ENCODE measurements at regions not wholly inside any gene's neighbourhood (a gene's known extent, or its start where the extent isn't known, plus 50 kb on each side); places are given as distances from the start of the nearest gene placed in this dataset.

DNA sequence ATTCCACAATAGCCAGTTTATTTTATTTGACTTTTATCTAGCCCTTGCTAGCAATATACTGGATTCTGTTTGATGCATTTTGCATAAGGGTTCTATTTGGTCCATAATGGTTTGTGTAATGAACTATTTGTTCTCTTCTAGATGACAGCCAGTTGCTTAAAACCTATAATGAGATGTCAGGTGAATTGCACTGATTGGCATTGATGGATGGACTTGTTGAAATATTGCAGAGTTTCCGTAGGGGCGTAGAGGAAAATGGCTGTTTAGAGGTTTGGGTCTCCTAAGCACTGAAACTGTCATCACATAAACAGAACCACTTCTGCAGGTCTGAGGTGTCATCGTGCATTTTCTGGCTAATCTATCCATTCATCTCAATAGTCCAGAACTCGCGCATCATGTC is 124.9 kb upstream of the HDAC9 start:
- Mint-ChIP-seq H3K9me3 (no peaks in the 10 kb centered on the region), H3K4me1 (peaks cover 25% of the 10 kb centered on the region), H3K27me3 (ENCODE audit: insufficient read depth, low read depth, poor library complexity) (no peaks in the 10 kb centered on the region), H3K36me3 (ENCODE audit: low read depth) (no peaks in the 10 kb centered on the region), H3K27ac (no peak overlapping the region), H3K4me3 (no peak overlapping the region)
- H3K4me3 ChIP-seq = no peak overlapping the region
- H3K79me2 ChIP-seq (replicated peaks; ENCODE audit: insufficient read depth) = no peaks in the 10 kb centered on the region
- ATAC-seq (no peak), DNase-seq (ENCODE audit: low spot score) (no peak)
- no peak overlapping the region for H2AFZ ChIP-seq
- TF ChIP-seq POLR2AphosphoS5 (IDR thresholded peaks at IDR 0.05; ENCODE audit: low read depth) = no peak
- H3K27me3 ChIP-seq (ENCODE audit: insufficient read depth) = no peaks in the 10 kb centered on the region
- no peak overlapping the region for H3K27ac ChIP-seq (ENCODE audit: low read depth)
- H3K36me3 ChIP-seq (ENCODE audit: insufficient read depth) = no peaks in the 10 kb centered on the region
- H3K4me1 ChIP-seq (ENCODE audit: insufficient read depth) = peaks cover 19% of the 10 kb centered on the region; the same call in 1 of the 2 replicates
- no peaks in the 10 kb centered on the region for H3K9me2 ChIP-seq (ENCODE audit: insufficient read depth)
- H4K20me1 ChIP-seq (replicated peaks; ENCODE audit: insufficient read depth) = no peaks in the 10 kb centered on the region
- no peak overlapping the region for H3K4me2 ChIP-seq
- H3F3A ChIP-seq (replicated peaks; ENCODE audit: low read depth) = no peaks in the 10 kb centered on the region

DNA sequence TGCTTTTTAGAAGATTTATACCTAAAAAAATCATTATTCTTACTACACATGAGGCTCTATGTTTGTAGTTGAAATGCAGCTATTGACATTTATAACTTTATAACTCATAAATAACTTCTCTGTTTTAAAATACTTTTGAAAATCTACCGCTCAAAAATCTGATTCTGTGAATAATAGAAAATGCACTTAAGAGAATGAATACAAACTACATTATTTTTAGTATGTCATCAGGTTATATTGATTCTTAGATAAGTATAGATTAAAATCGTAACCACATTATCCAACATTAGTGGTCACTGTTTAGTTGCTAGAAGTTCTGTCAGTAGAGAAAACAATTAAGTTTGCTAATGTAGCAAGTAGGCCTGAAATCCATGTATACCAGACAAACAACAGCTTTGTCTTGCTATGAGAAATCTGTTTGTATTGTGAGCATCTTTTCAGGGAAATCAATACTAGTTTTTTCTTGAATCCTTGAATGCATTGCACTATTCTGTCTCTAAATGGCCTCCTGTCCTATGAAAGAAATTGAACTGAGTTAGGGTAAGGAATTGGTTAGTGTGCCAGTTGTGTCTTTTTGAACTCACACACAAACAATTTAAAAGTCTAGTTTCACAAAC is 116.5 kb upstream of the HDAC9 start:
- Mint-ChIP-seq H3K4me1 (peaks cover 10% of the 10 kb centered on the region; the same call in 2 of the 3 replicates), H3K9me3 (no peaks in the 10 kb centered on the region), H3K27me3 (ENCODE audit: insufficient read depth, low read depth, poor library complexity) (peaks cover 1% of the 10 kb centered on the region), H3K36me3 (ENCODE audit: low read depth) (no peaks in the 10 kb centered on the region), H3K4me3 (no peak overlapping the region), H3K27ac (no peak overlapping the region)
- H3K4me1 ChIP-seq (ENCODE audit: insufficient read depth) = 0 out of 2 replicates have a peak, but pooled peaks cover 4% of the 10 kb centered on the region
- ATAC-seq (no peak), DNase-seq (ENCODE audit: low spot score) (no peak)
- no peak overlapping the region for H3K4me3 ChIP-seq
- H4K20me1 ChIP-seq (replicated peaks; ENCODE audit: insufficient read depth) = no peaks in the 10 kb centered on the region
- no peaks in the 10 kb centered on the region for H3K36me3 ChIP-seq (ENCODE audit: insufficient read depth)
- no peaks in the 10 kb centered on the region for H3K27me3 ChIP-seq (ENCODE audit: insufficient read depth)
- H3K27ac ChIP-seq (ENCODE audit: low read depth) = no peak overlapping the region
- H3K9me2 ChIP-seq (ENCODE audit: insufficient read depth) = no peaks in the 10 kb centered on the region
- no peak overlapping the region for H3K4me2 ChIP-seq
- no peaks in the 10 kb centered on the region for H3K79me2 ChIP-seq (replicated peaks; ENCODE audit: insufficient read depth)
- no peaks in the 10 kb centered on the region for H3F3A ChIP-seq (replicated peaks; ENCODE audit: low read depth)
- H2AFZ ChIP-seq = 0 out of 2 replicates have a peak overlapping the region, but pooled peaks have one; percentile 38
- TF ChIP-seq ZNF114 (CRISPR knock-in tag; IDR thresholded peaks at IDR 0.05) (no peak), POLR2AphosphoS5 (IDR thresholded peaks at IDR 0.05; ENCODE audit: low read depth) (no peak), JUNB (IDR thresholded peaks at IDR 0.05; ENCODE audit: unreplicated experiment) (no peak), ZNF331 (CRISPR knock-in tag; IDR thresholded peaks at IDR 0.05; ENCODE audit: low read depth) (no peak), CREB1 (CRISPR knock-in tag; IDR thresholded peaks at IDR 0.05; ENCODE audit: low read depth) (no peak)
- TF ChIP-seq, protein P1, sequence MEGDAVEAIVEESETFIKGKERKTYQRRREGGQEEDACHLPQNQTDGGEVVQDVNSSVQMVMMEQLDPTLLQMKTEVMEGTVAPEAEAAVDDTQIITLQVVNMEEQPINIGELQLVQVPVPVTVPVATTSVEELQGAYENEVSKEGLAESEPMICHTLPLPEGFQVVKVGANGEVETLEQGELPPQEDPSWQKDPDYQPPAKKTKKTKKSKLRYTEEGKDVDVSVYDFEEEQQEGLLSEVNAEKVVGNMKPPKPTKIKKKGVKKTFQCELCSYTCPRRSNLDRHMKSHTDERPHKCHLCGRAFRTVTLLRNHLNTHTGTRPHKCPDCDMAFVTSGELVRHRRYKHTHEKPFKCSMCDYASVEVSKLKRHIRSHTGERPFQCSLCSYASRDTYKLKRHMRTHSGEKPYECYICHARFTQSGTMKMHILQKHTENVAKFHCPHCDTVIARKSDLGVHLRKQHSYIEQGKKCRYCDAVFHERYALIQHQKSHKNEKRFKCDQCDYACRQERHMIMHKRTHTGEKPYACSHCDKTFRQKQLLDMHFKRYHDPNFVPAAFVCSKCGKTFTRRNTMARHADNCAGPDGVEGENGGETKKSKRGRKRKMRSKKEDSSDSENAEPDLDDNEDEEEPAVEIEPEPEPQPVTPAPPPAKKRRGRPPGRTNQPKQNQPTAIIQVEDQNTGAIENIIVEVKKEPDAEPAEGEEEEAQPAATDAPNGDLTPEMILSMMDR (conservative IDR thresholded peaks at IDR 0.05; ENCODE audit: low read depth in 2 of 2) = no peak

DNA sequence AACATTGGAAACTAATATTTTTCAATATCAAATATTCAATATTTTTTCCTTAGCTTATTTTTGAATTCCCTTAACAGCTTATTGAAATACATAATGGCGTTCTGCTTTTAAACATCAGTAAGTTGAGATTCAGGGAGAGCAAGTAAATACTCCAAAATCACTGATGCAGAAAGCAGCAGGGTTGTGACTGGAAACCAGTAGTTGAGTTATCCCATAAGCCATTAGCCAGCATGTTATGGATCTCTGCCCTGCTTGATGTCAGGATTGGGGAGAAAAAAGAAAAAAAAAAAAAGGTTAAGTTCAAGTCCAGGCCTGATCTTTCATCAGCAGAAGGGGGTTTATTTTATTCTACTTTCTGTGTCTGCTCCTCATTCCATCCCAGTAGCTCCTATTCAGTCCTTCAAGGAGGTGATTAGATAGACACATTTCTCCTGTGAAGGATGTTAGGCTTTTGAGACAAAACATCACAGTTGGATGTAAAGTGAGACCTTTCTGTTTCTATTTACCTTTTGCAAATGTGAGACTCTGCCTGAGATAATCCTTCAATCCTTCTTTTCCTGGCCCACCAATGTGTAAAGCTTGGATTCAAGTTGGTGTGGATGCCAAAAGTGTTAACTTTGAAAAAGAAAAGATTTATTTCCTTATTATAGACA is 110.9 kb upstream of the HDAC9 start:
- Histone ChIP-seq H3F3A (replicated peaks; ENCODE audit: low read depth) (no peaks in the 10 kb centered on the region), H3K9me2 (ENCODE audit: insufficient read depth) (no peaks in the 10 kb centered on the region), H3K36me3 (ENCODE audit: insufficient read depth) (no peaks in the 10 kb centered on the region), H3K27ac (ENCODE audit: low read depth) (peak overlapping the region; percentile 16; the same call in 1 of the 2 replicates), H3K4me3 (no peak overlapping the region), H2AFZ (no peak overlapping the region), H4K20me1 (replicated peaks; ENCODE audit: insufficient read depth) (no peaks in the 10 kb centered on the region), H3K79me2 (replicated peaks; ENCODE audit: insufficient read depth) (no peaks in the 10 kb centered on the region), H3K4me2 (peak overlapping the region; percentile 1; the same call in 1 of the 2 replicates), H3K4me1 (ENCODE audit: insufficient read depth) (peaks cover 27% of the 10 kb centered on the region), H3K27me3 (ENCODE audit: insufficient read depth) (no peaks in the 10 kb centered on the region)
- H3K27ac Mint-ChIP-seq = no peak overlapping the region
- H3K9me3 Mint-ChIP-seq = no peaks in the 10 kb centered on the region
- H3K4me3 Mint-ChIP-seq = no peak overlapping the region
- H3K4me1 Mint-ChIP-seq = peaks cover 38% of the 10 kb centered on the region
- ATAC-seq = peak; percentile 84
- TF ChIP-seq, protein P2, sequence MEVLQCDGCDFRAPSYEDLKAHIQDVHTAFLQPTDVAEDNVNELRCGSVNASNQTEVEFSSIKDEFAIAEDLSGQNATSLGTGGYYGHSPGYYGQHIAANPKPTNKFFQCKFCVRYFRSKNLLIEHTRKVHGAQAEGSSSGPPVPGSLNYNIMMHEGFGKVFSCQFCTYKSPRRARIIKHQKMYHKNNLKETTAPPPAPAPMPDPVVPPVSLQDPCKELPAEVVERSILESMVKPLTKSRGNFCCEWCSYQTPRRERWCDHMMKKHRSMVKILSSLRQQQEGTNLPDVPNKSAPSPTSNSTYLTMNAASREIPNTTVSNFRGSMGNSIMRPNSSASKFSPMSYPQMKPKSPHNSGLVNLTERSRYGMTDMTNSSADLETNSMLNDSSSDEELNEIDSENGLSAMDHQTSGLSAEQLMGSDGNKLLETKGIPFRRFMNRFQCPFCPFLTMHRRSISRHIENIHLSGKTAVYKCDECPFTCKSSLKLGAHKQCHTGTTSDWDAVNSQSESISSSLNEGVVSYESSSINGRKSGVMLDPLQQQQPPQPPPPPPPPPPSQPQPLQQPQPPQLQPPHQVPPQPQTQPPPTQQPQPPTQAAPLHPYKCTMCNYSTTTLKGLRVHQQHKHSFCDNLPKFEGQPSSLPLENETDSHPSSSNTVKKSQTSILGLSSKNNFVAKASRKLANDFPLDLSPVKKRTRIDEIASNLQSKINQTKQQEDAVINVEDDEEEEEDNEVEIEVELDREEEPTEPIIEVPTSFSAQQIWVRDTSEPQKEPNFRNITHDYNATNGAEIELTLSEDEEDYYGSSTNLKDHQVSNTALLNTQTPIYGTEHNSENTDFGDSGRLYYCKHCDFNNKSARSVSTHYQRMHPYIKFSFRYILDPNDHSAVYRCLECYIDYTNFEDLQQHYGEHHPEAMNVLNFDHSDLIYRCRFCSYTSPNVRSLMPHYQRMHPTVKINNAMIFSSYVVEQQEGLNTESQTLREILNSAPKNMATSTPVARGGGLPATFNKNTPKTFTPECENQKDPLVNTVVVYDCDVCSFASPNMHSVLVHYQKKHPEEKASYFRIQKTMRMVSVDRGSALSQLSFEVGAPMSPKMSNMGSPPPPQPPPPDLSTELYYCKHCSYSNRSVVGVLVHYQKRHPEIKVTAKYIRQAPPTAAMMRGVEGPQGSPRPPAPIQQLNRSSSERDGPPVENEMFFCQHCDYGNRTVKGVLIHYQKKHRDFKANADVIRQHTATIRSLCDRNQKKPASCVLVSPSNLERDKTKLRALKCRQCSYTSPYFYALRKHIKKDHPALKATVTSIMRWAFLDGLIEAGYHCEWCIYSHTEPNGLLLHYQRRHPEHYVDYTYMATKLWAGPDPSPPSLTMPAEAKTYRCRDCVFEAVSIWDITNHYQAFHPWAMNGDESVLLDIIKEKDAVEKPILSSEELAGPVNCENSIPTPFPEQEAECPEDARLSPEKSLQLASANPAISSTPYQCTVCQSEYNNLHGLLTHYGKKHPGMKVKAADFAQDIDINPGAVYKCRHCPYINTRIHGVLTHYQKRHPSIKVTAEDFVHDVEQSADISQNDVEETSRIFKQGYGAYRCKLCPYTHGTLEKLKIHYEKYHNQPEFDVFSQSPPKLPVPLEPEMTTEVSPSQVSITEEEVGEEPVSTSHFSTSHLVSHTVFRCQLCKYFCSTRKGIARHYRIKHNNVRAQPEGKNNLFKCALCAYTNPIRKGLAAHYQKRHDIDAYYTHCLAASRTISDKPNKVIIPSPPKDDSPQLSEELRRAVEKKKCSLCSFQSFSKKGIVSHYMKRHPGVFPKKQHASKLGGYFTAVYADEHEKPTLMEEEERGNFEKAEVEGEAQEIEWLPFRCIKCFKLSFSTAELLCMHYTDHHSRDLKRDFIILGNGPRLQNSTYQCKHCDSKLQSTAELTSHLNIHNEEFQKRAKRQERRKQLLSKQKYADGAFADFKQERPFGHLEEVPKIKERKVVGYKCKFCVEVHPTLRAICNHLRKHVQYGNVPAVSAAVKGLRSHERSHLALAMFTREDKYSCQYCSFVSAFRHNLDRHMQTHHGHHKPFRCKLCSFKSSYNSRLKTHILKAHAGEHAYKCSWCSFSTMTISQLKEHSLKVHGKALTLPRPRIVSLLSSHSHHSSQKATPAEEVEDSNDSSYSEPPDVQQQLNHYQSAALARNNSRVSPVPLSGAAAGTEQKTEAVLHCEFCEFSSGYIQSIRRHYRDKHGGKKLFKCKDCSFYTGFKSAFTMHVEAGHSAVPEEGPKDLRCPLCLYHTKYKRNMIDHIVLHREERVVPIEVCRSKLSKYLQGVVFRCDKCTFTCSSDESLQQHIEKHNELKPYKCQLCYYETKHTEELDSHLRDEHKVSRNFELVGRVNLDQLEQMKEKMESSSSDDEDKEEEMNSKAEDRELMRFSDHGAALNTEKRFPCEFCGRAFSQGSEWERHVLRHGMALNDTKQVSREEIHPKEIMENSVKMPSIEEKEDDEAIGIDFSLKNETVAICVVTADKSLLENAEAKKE (CRISPR knock-in tag; IDR thresholded peaks at IDR 0.05) = peak; percentile 97
- TF ChIP-seq CREB1 (CRISPR knock-in tag; IDR thresholded peaks at IDR 0.05; ENCODE audit: low read depth) = no peak
- peaks cover 2% of the 10 kb centered on the region for H3K27me3 Mint-ChIP-seq (ENCODE audit: insufficient read depth, low read depth, poor library complexity)
- DNase-seq (ENCODE audit: low spot score) = peak; percentile 33
- H3K36me3 Mint-ChIP-seq (ENCODE audit: low read depth) = no peaks in the 10 kb centered on the region

Data from GM23338 (cell line).